SIG-M5 treated with dmso at 0.1 percent for 504 hours (cell line): ENCODE measurements at regions not wholly inside any gene's neighbourhood (a gene's known extent, or its start where the extent isn't known, plus 50 kb on each side); places are given as distances from the start of the nearest gene placed in this dataset.

ENCODE experiments used
- DNase-seq: peaks from one replicate; lab custom pipeline; 2025; ENCODE audit not compliant: unreplicated experiment; lab: John Stamatoyannopoulos, UW

DNA sequence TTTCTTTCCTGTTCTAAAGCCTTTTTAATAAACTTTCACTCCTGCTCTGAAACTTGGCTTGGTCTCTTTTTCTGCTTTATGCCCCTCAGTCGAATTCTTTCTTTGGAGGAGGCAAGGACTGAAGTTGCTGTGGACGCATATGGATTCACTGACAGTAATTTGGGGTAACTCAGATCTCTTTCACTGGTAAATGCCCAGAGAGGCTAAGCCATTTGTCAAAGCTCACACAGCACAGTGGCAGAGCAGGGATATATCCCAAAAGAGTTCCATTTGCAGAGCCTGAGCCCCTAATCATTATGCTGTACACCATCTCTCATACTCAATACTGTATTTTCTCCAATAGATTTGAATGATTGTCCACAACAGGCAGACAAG lies 72.3 kb upstream of the GALNT15 start:
- DNase-seq: no peak

GRCh38 chr3:16102905-16103364 lies 71.5 kb upstream of the GALNT15 start:
- DNase-seq: no peak

DNA sequence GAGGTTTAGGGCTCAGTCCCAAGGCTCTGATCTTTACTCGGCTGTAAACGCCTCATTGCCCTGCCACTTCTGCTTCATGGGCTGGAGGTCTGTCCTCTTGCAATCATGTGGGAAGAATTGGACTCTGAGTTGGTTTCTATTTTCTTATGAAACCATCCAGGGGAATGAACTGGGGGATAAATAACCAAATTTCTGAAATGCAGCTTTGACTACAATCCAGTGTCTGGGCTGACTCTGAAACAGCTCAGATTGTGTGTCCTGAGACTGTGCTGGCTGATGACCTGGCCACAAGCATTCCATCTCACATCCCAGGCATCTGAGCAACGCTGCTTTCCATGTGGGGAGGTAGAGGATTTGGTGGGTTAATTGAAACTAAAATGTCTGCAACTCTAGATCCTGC lies 71.0 kb upstream of the GALNT15 start:
- no peak for DNase-seq

DNA sequence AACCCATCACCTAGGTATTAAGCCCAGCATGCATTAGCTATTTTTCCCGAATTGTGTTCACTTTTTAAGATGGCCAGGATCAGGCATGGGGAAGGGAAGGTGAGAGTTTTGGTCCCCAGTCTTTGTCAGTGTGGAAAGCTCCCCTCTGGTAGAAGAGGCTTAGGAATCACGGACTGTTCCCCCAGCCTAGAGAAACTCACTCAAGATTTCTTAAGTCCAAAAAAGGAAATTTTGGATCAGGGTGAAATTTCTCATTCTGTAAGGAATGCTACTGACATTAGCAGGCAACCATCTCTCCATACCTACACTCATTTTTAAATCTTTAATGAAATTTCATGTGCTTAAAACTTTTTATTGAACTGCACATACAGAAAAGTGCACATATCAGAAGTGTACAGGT lies 70.3 kb upstream of the GALNT15 start:
- DNase-seq: no peak

DNA sequence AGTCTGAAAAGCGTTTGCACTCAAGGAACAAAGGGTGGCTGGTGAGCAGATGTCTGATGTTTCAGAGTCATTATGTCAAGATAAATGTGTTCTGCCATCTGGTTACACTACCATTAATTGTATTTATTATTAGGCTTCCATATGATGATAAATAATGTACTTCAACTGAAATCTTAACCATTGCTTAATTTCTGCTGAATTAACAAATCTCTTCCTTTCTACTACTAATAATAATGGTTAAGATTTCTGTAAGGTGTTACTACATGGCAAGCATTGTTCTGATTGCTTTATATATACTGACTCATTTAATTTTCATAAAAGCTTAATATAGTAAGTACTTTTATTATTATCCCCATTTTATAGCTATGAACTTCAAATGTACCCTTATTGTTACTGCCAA lies 68.4 kb upstream of the GALNT15 start:
- DNase-seq: no peak

- no peak for DNase-seq
These were observed 66.1 kb upstream of the GALNT15 start for GRCh38 chr3:16108424-16108823.

- DNase-seq: no peak
These were observed 64.6 kb upstream of the GALNT15 start for GRCh38 chr3:16109929-16110328.

DNA sequence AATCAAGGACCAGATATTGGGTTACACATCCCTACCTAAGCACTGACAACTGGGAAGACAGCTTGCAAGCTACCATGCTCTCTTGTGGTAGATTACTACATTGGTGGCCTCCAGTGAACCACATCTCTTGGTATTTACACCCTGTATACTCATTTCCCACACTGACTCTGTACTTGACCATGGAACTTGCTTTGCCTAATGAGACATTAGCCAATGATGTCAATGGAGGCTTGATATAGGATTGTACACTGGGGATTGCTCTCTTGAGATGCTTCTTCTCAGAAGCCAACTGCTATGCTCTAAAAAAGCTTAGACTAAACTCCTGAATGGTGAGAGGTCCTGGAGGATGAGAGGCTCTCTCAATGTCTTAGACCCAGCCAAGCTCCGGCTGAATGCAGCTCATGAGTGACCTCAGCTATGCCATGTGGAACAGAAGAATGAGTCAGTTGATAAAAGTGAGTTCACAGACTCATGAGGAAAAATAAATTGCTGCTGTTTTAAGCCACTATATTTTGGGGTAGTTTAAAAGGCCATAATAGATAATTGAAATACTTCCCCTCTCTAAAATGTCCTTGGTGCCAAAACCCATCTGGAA lies 61.5 kb upstream of the GALNT15 start:
- DNase-seq: no peak

GRCh38 chr3:16113704-16114103 lies 60.8 kb upstream of the GALNT15 start:
- no peak for DNase-seq

DNA sequence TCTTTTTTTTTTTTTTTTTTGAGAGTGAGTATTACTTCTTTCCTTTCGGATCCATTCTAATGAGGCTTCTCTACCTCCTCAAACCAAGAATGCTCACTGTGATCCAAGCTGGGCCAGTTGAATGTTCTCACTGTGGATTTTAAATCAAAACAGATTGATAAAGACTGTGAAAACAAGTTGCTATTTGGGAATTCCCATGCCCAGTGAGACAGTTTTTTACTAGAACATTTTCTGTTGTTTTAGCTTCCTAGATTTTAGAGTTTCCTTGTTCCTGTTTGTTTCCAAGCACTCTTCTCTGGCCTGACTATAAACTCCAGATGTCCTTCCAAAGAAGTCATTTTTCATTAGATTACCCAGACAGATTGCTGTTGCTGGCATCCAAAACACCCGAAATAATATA lies 60.1 kb upstream of the GALNT15 start:
- DNase-seq: no peak

DNA sequence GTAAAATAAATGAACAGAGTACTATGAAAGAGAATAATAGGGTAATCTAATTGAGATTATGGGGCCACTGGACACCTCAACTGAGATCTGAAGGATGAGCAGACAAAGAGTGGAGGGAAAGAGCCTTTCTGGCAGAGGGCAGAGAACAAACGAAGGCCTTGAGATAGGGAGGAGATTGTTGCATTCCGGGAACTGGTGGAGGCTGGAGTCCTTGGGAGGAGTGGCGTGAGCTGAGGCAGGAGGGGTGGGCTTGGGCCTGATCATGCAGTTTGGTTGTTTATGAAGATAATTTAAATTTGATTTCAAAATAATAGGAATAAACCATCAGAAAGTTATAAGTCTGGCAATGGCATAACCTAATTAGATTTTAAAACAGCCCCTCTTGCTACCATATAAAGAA lies 59.5 kb upstream of the GALNT15 start:
- no peak for DNase-seq

DNA sequence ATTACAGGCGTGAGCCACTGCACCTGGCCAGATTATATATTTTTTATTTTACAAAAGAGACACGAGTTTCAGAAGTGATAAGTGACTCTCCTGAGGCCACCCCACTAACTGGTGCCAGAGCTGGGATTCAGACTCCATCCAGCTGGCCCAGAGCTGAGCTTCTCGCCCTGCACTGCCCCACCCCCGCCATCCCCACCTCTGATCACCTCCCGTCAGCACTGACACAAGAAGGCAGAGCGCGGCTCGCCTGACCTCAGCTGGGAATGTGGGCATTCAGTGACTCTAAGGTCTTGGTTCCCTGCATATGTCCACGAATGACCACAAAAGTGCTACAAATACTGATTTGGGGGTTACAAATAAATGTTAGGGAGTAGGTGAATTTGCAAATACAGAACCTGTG lies 56.1 kb upstream of the GALNT15 start:
- no peak for DNase-seq

DNA sequence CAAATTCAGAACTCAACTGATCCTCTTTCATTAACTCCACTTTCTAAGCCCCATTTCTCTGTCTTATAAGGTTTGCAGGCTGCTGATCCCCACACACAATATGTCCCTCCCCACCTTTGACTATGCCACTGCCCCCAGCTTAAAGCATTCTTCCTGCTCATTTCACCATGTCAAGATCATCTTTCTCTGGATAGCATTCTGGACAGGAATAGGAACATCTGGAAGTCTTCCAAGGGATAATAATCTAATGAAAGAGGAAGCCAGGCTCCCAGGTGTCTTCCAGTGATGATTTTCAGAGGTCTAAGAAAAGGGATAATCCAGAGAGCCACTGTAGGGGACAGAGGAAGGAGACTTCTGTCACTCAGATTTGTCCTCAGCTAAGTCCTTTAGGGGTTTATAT lies 54.6 kb upstream of the GALNT15 start:
- no peak for DNase-seq

GRCh38 chr3:16121391-16121790 lies 53.1 kb upstream of the GALNT15 start:
- DNase-seq: no peak

- DNase-seq: no peak
These were observed 52.3 kb upstream of the GALNT15 start for GRCh38 chr3:16122155-16122554.

DNA sequence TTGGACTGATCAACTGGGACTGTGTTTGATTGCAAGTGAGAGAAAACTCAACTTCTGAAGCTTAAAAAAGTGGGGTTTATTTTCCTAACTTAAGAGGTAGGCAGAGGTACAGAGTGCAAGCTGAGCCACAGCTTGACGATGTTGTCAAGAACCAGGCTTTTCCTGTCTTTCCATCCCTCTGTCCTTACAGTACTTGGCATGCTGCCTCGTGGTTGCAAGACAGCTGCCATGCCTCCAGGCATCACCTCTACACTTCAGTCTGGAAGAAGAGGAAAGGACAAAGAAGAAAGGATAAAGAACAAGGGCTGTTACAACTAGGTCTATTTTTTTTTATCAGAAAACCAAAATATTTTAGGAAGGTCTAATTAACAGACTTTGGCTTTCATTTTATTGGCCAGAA lies 51.8 kb upstream of the GALNT15 start:
- no peak for DNase-seq

DNA sequence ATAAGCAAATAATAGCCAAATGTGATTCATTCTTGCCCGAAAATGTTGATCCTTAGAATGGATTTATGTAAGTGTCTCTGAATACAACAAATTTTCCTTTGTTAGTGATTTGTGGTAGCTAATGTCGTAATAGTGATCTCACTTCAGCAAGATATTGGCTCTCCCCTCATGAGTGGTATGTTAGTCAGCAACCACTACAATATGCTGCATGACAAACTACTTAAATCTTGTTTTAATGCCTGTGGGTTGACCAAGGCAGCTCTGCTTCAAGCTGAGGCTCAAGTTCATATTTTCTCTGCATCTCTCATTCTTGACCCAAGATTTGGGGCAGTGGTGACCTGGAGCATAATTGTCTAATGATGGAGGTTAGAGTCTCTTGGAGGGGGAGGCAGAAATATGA lies 49.8 kb upstream of the GALNT15 start:
- DNase-seq: no peak
